ENCODE measurements at regions not wholly inside any gene's neighbourhood (a gene's known extent, or its start where the extent isn't known, plus 50 kb on each side); places are given as distances from the start of the nearest gene placed in this dataset.

DNA sequence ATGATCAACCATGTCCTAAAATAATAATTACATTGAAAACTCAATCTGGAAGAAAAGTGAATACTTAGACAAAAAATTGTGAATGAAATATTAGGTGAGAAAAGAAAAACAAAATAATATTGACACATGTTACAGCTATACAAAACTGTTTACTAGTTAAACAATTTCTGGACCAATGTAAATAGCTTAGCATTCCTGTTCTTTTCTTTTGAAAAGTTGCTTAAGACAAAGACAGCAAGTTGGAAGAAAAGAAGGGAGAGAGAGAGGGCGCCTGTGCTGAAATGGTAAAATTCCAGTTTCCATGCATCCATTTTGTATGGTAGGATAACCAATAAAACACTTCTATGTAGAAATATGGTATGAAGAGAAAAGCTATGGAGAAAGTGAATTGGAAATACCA is 94.1 kb upstream of the RFX8 start:
- no peak for TF ChIP-seq POLR2A (IDR thresholded peaks at IDR 0.05)
- TF ChIP-seq, protein P1, sequence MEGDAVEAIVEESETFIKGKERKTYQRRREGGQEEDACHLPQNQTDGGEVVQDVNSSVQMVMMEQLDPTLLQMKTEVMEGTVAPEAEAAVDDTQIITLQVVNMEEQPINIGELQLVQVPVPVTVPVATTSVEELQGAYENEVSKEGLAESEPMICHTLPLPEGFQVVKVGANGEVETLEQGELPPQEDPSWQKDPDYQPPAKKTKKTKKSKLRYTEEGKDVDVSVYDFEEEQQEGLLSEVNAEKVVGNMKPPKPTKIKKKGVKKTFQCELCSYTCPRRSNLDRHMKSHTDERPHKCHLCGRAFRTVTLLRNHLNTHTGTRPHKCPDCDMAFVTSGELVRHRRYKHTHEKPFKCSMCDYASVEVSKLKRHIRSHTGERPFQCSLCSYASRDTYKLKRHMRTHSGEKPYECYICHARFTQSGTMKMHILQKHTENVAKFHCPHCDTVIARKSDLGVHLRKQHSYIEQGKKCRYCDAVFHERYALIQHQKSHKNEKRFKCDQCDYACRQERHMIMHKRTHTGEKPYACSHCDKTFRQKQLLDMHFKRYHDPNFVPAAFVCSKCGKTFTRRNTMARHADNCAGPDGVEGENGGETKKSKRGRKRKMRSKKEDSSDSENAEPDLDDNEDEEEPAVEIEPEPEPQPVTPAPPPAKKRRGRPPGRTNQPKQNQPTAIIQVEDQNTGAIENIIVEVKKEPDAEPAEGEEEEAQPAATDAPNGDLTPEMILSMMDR (IDR thresholded peaks at IDR 0.05): no peak
